Activated CD4-positive, alpha-beta T cell treated with anti-CD3 and anti-CD28 coated beads, Interleukin-2, amount 10 ng/mL, durations not matched to agents 24 days and 14 days (primary cell): ENCODE measurements at regions not wholly inside any gene's neighbourhood (a gene's known extent, or its start where the extent isn't known, plus 50 kb on each side); places are given as distances from the start of the nearest gene placed in this dataset.

Experiments
- DNase-seq: peaks from one replicate; pipeline ENCODE4 v3.0.0; 2022
- H3K27ac Mint-ChIP-seq: one replicate; pipeline ENCODE4 v1.8.0; 2022; ENCODE audit warnings: mild to moderate bottlenecking, mixed read lengths
- H3K27me3 Mint-ChIP-seq: one replicate; pipeline ENCODE4 v1.8.0; 2022; ENCODE audit warnings: mixed read lengths
- H3K36me3 Mint-ChIP-seq: one replicate; pipeline ENCODE4 v1.8.0; 2022; ENCODE audit warnings: low read depth, mild to moderate bottlenecking, mixed read lengths
- H3K4me1 Mint-ChIP-seq: one replicate; pipeline ENCODE4 v1.8.0; 2021; ENCODE audit warnings: mixed read lengths
- H3K4me3 Mint-ChIP-seq: one replicate; pipeline ENCODE4 v1.8.0; 2022; ENCODE audit warnings: mild to moderate bottlenecking, moderate library complexity, mixed read lengths
- H3K9me3 Mint-ChIP-seq: one replicate; pipeline ENCODE4 v1.8.0; 2021; ENCODE audit warnings: mixed read lengths
- intact Hi-C: fragments of 100-400 bp; cut with micrococcal nuclease; formaldehyde crosslinking; loops from one replicate; pipeline ENCODE4 v1.15.1; 2023

GRCh38 chr6:170073846-170074245 lies 217.0 kb downstream of the DLL1 start:
- intact Hi-C loops = no loop called here
- no peak for DNase-seq
- peaks cover 28% of the 10 kb centered on the region for H3K27me3 Mint-ChIP-seq
- no peaks in the 10 kb centered on the region for H3K4me1 Mint-ChIP-seq
- H3K4me3 Mint-ChIP-seq = no peak overlapping the region
- H3K27ac Mint-ChIP-seq = no peak overlapping the region
- H3K36me3 Mint-ChIP-seq = no peaks in the 10 kb centered on the region
- peaks cover 4% of the 10 kb centered on the region for H3K9me3 Mint-ChIP-seq

GRCh38 chr6:170072246-170072645 lies 218.6 kb downstream of the DLL1 start:
- Mint-ChIP-seq H3K4me3 (no peak overlapping the region), H3K27ac (no peak overlapping the region), H3K4me1 (no peaks in the 10 kb centered on the region), H3K36me3 (no peaks in the 10 kb centered on the region), H3K9me3 (peaks cover 4% of the 10 kb centered on the region), H3K27me3 (peaks cover 25% of the 10 kb centered on the region)
- no peak for DNase-seq
- intact Hi-C loops = no loop called here

GRCh38 chr6:170069611-170070010 lies 221.3 kb downstream of the DLL1 start:
- no peak for DNase-seq
- no peak overlapping the region for H3K4me3 Mint-ChIP-seq
- no peaks in the 10 kb centered on the region for H3K36me3 Mint-ChIP-seq
- H3K27me3 Mint-ChIP-seq = peaks cover 24% of the 10 kb centered on the region
- no peaks in the 10 kb centered on the region for H3K4me1 Mint-ChIP-seq
- intact Hi-C loops = no loop called here
- peaks cover 4% of the 10 kb centered on the region for H3K9me3 Mint-ChIP-seq
- no peak overlapping the region for H3K27ac Mint-ChIP-seq

GRCh38 chr6:170068496-170068895 lies 222.4 kb downstream of the DLL1 start:
- intact Hi-C loops = no loop called here
- Mint-ChIP-seq H3K4me1 (no peaks in the 10 kb centered on the region), H3K27me3 (peaks cover 20% of the 10 kb centered on the region), H3K36me3 (no peaks in the 10 kb centered on the region), H3K27ac (no peak overlapping the region), H3K4me3 (no peak overlapping the region), H3K9me3 (peaks cover 4% of the 10 kb centered on the region)
- DNase-seq = no peak

GRCh38 chr6:170067923-170068360 lies 222.9 kb downstream of the DLL1 start:
- H3K4me3 Mint-ChIP-seq = no peak overlapping the region
- H3K36me3 Mint-ChIP-seq = no peaks in the 10 kb centered on the region
- no peaks in the 10 kb centered on the region for H3K4me1 Mint-ChIP-seq
- intact Hi-C loops = no loop called here
- no peak overlapping the region for H3K27ac Mint-ChIP-seq
- H3K27me3 Mint-ChIP-seq = peaks cover 16% of the 10 kb centered on the region
- peaks cover 4% of the 10 kb centered on the region for H3K9me3 Mint-ChIP-seq
- DNase-seq = no peak

GRCh38 chr6:170067181-170067641 lies 223.7 kb downstream of the DLL1 start:
- Mint-ChIP-seq H3K9me3 (peaks cover 2% of the 10 kb centered on the region), H3K36me3 (no peaks in the 10 kb centered on the region), H3K4me1 (no peaks in the 10 kb centered on the region), H3K27ac (no peak overlapping the region), H3K4me3 (no peak overlapping the region), H3K27me3 (peaks cover 13% of the 10 kb centered on the region)
- intact Hi-C loops = no loop called here
- no peak for DNase-seq

- Mint-ChIP-seq H3K9me3 (no peaks in the 10 kb centered on the region), H3K27ac (no peak overlapping the region), H3K36me3 (no peaks in the 10 kb centered on the region), H3K4me3 (no peak overlapping the region), H3K27me3 (peaks cover 9% of the 10 kb centered on the region), H3K4me1 (no peaks in the 10 kb centered on the region)
- intact Hi-C loops = no loop called here
- no peak for DNase-seq
Measured at GRCh38 chr6:170066679-170067078, 224.2 kb downstream of the DLL1 start.

- intact Hi-C loops = no loop called here
- Mint-ChIP-seq H3K27ac (no peak overlapping the region), H3K36me3 (no peaks in the 10 kb centered on the region), H3K4me1 (no peaks in the 10 kb centered on the region), H3K4me3 (no peak overlapping the region), H3K27me3 (no peaks in the 10 kb centered on the region), H3K9me3 (no peaks in the 10 kb centered on the region)
- DNase-seq = no peak
Measured at GRCh38 chr6:170063851-170064602, 226.9 kb downstream of the DLL1 start.

- H3K27ac Mint-ChIP-seq = no peak overlapping the region
- intact Hi-C loops = no loop called here
- no peak overlapping the region for H3K4me3 Mint-ChIP-seq
- H3K4me1 Mint-ChIP-seq = no peaks in the 10 kb centered on the region
- H3K27me3 Mint-ChIP-seq = no peaks in the 10 kb centered on the region
- no peaks in the 10 kb centered on the region for H3K9me3 Mint-ChIP-seq
- no peak for DNase-seq
- no peaks in the 10 kb centered on the region for H3K36me3 Mint-ChIP-seq
Measured at GRCh38 chr6:170063431-170063830, 227.4 kb downstream of the DLL1 start.

GRCh38 chr6:170062915-170063241 lies 228.0 kb downstream of the DLL1 start:
- intact Hi-C loops = no loop called here
- no peaks in the 10 kb centered on the region for H3K36me3 Mint-ChIP-seq
- H3K27ac Mint-ChIP-seq = no peak overlapping the region
- H3K4me1 Mint-ChIP-seq = no peaks in the 10 kb centered on the region
- no peak for DNase-seq
- H3K27me3 Mint-ChIP-seq = no peaks in the 10 kb centered on the region
- H3K4me3 Mint-ChIP-seq = no peak overlapping the region
- H3K9me3 Mint-ChIP-seq = no peaks in the 10 kb centered on the region

- Mint-ChIP-seq H3K27me3 (no peaks in the 10 kb centered on the region), H3K9me3 (no peaks in the 10 kb centered on the region), H3K27ac (no peak overlapping the region), H3K4me3 (no peak overlapping the region), H3K36me3 (no peaks in the 10 kb centered on the region), H3K4me1 (no peaks in the 10 kb centered on the region)
- no peak for DNase-seq
- intact Hi-C loops = no loop called here
Measured at GRCh38 chr6:170062209-170062914, 228.5 kb downstream of the DLL1 start.

- Mint-ChIP-seq H3K4me1 (no peaks in the 10 kb centered on the region), H3K4me3 (no peak overlapping the region), H3K27ac (no peak overlapping the region), H3K36me3 (no peaks in the 10 kb centered on the region), H3K9me3 (no peaks in the 10 kb centered on the region), H3K27me3 (no peaks in the 10 kb centered on the region)
- no peak for DNase-seq
- intact Hi-C loops = no loop called here
Measured at GRCh38 chr6:170058878-170059485, 231.9 kb downstream of the DLL1 start.

GRCh38 chr6:170057961-170058877 lies 232.7 kb downstream of the DLL1 start:
- intact Hi-C loops = no loop called here
- Mint-ChIP-seq H3K27me3 (no peaks in the 10 kb centered on the region), H3K36me3 (no peaks in the 10 kb centered on the region), H3K9me3 (no peaks in the 10 kb centered on the region), H3K4me3 (no peak overlapping the region), H3K4me1 (no peaks in the 10 kb centered on the region), H3K27ac (no peak overlapping the region)
- no peak for DNase-seq
